HG03439 (cell line): ENCODE measurements at regions not wholly inside any gene's neighbourhood (a gene's known extent, or its start where the extent isn't known, plus 50 kb on each side); places are given as distances from the start of the nearest gene placed in this dataset.

ENCODE experiments used
- ATAC-seq: cut with Tn5 transposase; IDR thresholded peaks from one replicate; pipeline ENCODE4 v1.9.1; 2021; ENCODE audit warnings: mild to moderate bottlenecking, moderate library complexity; ENCODE audit not compliant: unreplicated experiment

GRCh38 chr5:164359260-164360255 lies 854.1 kb downstream of the MAT2B start:
- ATAC-seq, result peak; percentile 30

DNA sequence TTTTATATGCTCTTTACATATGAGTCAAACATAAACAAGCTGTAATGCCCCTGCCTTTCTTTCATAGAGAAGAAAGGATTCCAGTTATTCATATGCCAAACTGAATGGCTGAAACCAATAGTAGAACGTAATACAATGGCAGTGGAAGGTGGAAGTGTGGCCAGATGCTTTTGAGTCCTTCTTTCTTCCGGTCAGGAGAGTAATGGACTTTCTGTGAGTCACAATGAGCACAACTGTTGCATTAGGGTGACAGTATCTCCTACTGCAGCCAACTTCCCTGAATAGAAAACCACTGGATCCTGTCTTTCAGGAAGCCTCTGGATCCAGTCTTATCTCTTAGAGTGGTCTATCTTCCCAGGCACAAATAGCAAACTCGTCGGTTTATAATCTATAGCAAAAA lies 855.2 kb downstream of the MAT2B start:
- no peak for ATAC-seq

DNA sequence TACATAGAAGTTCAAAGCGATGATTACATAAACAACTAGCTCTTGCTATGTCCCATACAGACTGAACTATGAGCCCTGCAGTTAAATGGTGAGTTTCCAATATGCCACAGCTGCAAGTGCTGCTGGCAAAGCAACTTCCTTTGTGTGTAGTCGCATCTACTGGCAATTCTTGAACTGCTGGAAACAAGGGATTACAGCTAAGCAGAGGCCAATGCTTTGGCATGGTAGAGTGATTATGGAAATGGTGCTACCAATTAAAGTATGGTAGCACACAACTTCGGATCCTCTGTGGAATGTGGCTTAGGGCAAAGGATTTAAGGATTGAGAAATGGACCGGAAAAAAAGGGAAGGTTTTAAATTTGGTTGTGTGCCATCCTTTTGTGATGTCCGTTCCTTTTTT lies 856.6 kb downstream of the MAT2B start:
- no peak for ATAC-seq

DNA sequence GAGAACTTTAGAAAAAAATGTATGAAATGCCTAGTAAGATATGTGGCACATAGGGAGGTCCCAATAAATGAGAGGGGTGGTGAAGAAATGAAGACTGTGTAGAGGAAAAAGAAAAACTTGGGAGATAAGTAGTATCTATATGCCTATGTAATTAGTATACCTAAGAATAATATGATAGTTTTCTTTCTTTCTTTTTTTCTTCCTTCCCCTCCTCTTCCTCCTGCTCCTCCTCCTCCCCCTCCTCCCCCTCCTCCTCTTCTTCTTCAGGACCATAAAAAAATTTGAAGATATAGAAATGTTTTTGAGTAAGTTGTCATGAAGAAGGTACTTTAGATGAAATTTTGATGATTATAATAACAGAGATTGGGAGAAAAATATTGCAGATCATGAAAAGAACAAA lies 857.4 kb downstream of the MAT2B start:
- ATAC-seq, result no peak

DNA sequence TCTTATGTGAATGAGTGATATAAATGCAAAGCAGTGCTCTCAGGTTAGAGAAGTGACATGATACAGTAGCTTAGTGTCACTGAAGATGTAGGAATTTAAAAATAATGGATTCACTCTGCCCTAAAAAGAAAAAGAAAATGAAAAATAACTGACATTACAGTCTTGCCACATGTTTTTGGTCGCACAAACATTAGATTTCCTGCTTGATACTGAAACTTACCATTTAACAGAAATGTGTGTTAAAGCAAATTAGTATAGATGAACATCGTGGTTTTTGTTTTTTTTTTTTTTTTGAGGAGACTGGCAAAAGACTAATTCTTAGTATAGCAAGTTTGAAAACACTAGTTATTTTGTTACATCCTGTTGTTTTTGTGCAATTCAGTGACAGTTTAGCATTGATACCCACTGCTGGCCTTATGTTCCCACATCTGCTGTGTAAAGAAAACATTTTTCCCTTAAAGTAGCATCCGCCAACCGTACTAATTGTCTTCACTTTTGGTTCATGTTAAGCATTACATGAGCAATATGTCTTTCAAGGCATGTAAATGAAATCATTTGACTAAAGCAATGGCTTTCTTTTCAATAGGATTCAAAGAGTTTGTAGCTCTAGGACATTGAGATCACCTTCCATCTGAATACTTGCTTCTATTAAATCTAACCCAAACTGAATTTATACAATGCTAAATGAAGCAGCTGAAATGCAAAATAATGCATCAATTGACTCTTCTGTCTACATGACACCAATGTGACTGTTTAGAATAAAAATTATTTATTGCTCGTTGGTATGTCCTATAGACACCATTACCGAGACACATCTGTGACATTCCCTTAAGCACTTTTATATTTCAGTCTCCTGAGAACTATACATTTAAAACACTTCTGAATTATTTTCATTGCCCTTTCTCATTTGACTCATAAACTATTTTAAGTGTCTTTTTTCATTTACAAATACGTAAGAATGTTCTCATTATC lies 859.1 kb downstream of the MAT2B start:
- ATAC-seq, result no peak

DNA sequence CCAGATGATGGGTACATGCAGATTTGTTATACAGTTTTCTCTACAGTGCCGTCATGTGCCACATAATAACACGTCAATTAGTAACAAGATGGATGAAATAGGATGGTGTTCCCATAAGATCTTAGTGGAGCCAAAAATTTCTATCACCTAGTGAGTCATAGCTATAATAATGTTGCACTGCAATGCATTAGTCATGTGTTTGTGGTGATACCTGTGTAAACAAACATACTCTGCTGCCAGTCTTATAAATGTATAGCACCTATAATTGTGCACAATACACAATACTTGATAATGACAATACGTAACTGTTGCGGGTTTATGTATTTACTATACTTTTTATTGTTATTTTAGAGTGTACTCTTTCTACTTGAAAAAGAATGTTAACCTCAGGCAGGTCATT lies 865.4 kb downstream of the MAT2B start:
- ATAC-seq, result no peak

DNA sequence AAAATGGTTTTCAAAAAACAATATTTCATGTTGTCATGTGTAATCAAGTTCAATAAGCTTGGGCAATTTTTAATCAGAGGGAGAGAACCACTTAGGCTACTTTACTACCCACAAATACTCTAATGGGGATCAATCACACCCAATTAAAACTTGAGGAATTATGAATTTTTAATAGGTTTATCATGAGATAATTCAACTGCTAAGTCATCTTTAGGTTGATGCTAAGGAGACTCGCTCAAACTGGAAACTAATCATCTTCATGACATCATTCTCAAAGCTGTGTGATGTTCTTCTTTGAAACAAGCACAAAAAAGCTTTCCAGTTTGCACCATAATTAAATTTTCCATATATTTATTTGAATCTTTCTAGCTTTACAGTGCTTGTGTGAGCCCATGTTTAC lies 867.5 kb downstream of the MAT2B start:
- no peak for ATAC-seq

- ATAC-seq, result no peak
Measured at GRCh38 chr5:164373876-164374275, 868.5 kb downstream of the MAT2B start.

- ATAC-seq, result no peak
Measured at GRCh38 chr5:164375051-164375450, 869.6 kb downstream of the MAT2B start.

GRCh38 chr5:164376843-164377242 lies 871.4 kb downstream of the MAT2B start:
- ATAC-seq, result no peak

DNA sequence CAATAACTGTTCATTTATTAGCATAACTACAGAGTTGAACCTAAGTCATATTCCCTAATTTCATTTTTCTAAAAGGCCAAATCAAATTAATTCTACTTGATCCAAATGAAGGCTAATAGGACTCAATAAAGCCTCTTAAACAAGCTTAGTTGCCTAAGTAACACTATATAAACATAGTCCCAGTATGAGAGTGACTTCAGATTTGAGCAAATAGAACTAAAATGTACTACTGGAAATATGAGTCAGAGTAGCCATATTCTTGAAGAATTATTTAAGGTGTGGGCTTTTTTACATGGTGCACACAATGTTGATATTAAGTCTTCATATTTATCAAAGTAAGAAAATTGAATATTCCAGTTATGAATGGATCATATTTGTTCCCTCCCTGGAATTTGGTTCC lies 872.3 kb downstream of the MAT2B start:
- no peak for ATAC-seq

GRCh38 chr5:164383662-164384061 lies 878.2 kb downstream of the MAT2B start:
- ATAC-seq, result no peak

GRCh38 chr5:164392531-164392930 lies 887.1 kb downstream of the MAT2B start:
- no peak for ATAC-seq

GRCh38 chr5:164394686-164395194 lies 889.3 kb downstream of the MAT2B start:
- ATAC-seq, result no peak

DNA sequence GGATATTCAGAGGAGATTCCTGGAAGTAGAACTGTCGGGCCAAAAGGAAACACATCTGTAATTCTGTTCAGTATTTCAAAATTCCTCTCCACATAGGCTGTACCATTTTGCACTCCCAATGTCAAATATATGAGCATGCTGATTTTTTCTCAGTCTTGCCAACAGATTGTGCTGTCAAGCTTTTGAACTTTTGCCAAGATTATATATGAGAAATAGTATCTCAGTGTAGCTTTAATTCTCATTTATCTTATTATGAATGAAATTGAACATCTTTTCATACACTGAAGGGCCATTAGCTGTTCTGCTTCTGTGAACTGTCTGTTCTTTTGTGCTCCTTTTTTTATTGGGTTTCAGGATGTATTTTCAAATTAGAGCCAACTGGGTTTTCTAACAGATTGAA lies 907.1 kb downstream of the MAT2B start:
- no peak for ATAC-seq

- ATAC-seq, result no peak
Measured at GRCh38 chr5:164420161-164420560, 914.7 kb downstream of the MAT2B start.

DNA sequence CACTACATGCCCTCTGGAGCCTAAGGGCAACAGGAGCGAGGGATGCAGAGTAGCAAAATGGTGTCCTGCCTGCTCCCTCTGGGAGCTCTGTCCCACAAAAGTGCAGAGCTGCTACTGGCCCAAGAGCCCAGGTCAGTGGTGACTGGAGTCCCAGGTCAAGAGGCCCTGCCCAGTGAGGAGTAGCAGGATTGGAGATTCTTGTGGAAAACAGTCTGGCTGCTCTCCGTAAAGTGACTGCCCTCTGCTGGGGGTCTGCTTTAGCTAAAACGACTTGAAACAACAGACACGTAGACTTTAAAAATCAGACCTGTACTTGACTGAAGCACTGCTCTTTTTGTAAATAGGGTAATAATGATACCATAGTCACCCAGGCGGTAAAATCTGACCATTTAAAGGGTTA lies 917.0 kb downstream of the MAT2B start:
- no peak for ATAC-seq

DNA sequence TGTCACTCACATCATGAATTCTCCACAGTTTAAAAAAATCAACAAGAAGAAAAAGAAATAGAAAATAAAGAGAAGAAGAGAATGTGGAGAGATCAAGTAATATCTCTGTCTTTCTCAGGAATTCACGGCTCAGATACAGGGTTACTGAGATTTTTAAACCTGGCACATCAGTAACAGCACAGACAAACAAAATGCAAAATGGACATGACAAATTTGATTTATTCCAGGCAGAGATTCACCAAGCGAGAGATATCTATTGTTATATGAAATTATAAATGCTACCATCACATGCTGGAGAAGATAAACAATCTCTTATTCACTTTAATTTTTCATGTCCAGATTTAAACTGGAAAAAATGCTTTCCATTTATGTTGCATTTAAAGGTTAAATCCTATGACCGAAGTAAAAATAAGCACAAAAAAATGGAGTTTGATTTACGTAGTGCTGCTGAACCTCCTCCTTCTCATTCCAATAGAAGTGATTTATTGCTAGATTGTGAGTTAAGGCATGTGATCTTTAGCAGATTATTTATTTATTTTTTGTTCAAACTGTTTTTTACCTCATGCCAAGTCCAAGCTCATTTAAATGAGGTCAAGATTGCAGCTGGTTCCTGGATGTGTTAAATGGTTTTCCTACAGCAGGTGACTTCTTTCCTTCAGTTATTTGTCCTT lies 926.4 kb downstream of the MAT2B start:
- no peak for ATAC-seq

- no peak for ATAC-seq
Measured at GRCh38 chr5:164433106-164433870, 927.9 kb downstream of the MAT2B start.

- no peak for ATAC-seq
Measured at GRCh38 chr5:164435576-164435975, 930.2 kb downstream of the MAT2B start.
